ENCODE measurements at regions not wholly inside any gene's neighbourhood (a gene's known extent, or its start where the extent isn't known, plus 50 kb on each side); places are given as distances from the start of the nearest gene placed in this dataset.

DNA sequence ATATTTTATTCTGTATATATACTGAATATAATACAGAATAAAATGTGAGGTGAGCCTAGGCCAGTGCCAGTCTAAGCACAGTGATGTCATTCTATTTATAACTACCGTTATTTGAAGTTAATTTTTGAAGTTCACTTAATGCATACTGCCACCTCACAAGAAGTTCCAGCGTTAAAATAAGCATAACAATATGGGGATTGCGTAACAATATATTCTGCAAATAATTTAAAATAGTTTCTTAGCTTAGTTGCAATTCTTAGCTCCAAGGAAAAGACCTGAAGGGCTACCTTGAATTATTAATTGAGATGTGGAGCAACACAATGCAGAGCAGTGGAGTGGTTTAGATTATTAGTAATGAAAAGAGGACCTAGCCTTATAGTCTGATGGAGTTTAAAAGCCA is 390.5 kb upstream of the ROBO1 start:
- TF ChIP-seq HOXB5 (CRISPR knock-in tag; IDR thresholded peaks at IDR 0.05), result no peak
- TF ChIP-seq, protein P1, sequence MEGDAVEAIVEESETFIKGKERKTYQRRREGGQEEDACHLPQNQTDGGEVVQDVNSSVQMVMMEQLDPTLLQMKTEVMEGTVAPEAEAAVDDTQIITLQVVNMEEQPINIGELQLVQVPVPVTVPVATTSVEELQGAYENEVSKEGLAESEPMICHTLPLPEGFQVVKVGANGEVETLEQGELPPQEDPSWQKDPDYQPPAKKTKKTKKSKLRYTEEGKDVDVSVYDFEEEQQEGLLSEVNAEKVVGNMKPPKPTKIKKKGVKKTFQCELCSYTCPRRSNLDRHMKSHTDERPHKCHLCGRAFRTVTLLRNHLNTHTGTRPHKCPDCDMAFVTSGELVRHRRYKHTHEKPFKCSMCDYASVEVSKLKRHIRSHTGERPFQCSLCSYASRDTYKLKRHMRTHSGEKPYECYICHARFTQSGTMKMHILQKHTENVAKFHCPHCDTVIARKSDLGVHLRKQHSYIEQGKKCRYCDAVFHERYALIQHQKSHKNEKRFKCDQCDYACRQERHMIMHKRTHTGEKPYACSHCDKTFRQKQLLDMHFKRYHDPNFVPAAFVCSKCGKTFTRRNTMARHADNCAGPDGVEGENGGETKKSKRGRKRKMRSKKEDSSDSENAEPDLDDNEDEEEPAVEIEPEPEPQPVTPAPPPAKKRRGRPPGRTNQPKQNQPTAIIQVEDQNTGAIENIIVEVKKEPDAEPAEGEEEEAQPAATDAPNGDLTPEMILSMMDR (IDR thresholded peaks at IDR 0.05), result no peak
- no peak for TF ChIP-seq ZFP36 (IDR thresholded peaks at IDR 0.05; ENCODE audit: borderline replicate concordance, partially characterized antibody)
- no peak for TF ChIP-seq USF2 (IDR thresholded peaks at IDR 0.05)
- no peak for TF ChIP-seq PHF8 (IDR thresholded peaks at IDR 0.05; ENCODE audit: borderline replicate concordance, low read depth)
- no peak for TF ChIP-seq EP300 (IDR thresholded peaks at IDR 0.05)

All from A549 (cell line).